Stimulated activated naive CD8-positive, alpha-beta T cell treated with anti-CD3 and anti-CD28 coated beads, Interleukin-15, amount 100 ng/mL, for 72 hours (primary cell): ENCODE measurements at regions not wholly inside any gene's neighbourhood (a gene's known extent, or its start where the extent isn't known, plus 50 kb on each side); places are given as distances from the start of the nearest gene placed in this dataset.

Source experiments
- ATAC-seq: fragments of 150-1000 bp; cut with Tn5 transposase; 2 replicates; pipeline ENCODE4 v1.10.0; 2021; ENCODE audit warnings: mild to moderate bottlenecking, moderate library complexity
- DNase-seq, 2 donors: peaks; one replicate each; pipeline ENCODE4 v3.0.0; 2021 to 2022
- H3K27ac Mint-ChIP-seq, 2 donors: one replicate each; pipeline ENCODE4 v1.8.0; 2022; ENCODE audit warnings: mild to moderate bottlenecking in 2 of 2, mixed read lengths in 2 of 2, moderate library complexity in 2 of 2
- H3K27me3 Mint-ChIP-seq: one replicate; pipeline ENCODE4 v1.8.0; 2022; ENCODE audit warnings: mixed read lengths
- H3K4me1 Mint-ChIP-seq: one replicate; pipeline ENCODE4 v1.8.0; 2022; ENCODE audit warnings: mild to moderate bottlenecking, mixed read lengths
- H3K4me3 Mint-ChIP-seq, 2 donors: one replicate each; pipeline ENCODE4 v1.8.0; 2022; ENCODE audit warnings: mild to moderate bottlenecking in 2 of 2, mixed read lengths in 2 of 2, moderate library complexity in 1 of 2
- H3K9me3 Mint-ChIP-seq, 2 donors: one replicate each; pipeline ENCODE4 v1.8.0; 2022; ENCODE audit warnings: mixed read lengths in 2 of 2

- Mint-ChIP-seq H3K4me1 (peaks cover 55% of the 10 kb centered on the region), H3K27me3 (no peaks in the 10 kb centered on the region), H3K4me3 (peak overlapping the region in 1 of 2 donors; percentile 28), H3K27ac (peak overlapping the region in 1 of 2 donors; percentile 14), H3K9me3 (no peaks in the 10 kb centered on the region)
- DNase-seq (no peak), ATAC-seq (no peak)
Measured at GRCh38 chr15:99475754-99476412, 89.9 kb upstream of the MEF2A start.

- H3K27ac Mint-ChIP-seq, result peak overlapping the region in 1 of 2 donors; percentile 14
- peaks cover 55% of the 10 kb centered on the region for H3K4me1 Mint-ChIP-seq
- DNase-seq (no peak), ATAC-seq (peak; percentile 61)
- H3K9me3 Mint-ChIP-seq, result no peaks in the 10 kb centered on the region
- H3K27me3 Mint-ChIP-seq, result no peaks in the 10 kb centered on the region
- H3K4me3 Mint-ChIP-seq, result peak overlapping the region; percentile 28 to 60
Measured at GRCh38 chr15:99476413-99477222, 89.2 kb upstream of the MEF2A start.

DNA sequence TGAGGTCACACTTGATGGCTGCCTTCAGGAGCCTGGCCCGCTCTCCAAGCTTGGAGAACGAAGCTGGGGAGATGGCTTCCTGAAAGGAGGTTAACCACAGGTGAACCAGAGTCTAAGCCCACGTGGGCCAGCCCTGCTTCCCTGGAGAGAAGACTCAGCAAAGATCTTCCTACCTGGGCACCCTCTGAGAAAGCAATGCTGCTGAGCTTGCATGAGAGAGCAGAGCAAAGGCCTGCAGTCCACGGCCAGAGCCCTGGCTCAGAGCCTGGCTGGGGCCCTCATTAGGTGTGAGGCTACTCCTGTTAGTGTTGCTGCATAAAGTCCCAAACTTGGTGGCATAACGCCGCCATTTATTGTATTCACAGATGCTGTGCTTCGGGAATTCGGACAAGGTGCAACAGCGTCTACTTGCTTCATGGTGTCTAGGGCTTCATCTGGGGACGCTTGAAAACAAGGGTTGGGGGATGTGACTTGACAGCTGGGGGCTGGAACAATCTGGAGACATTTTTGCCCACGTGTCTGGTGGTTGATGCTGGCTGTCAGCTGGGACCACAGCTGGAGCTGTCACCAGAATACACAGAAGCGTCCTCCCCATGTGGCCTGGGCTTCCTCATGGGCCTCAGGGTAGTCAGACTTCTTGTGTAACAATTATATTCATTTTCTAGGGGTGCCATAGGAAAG, 87.9 kb upstream of the MEF2A start:
- H3K4me3 Mint-ChIP-seq, result no peak overlapping the region
- H3K9me3 Mint-ChIP-seq, result no peaks in the 10 kb centered on the region
- H3K27me3 Mint-ChIP-seq, result no peaks in the 10 kb centered on the region
- ATAC-seq, result no peak
- H3K27ac Mint-ChIP-seq, result no peak overlapping the region
- DNase-seq, result no peak
- peaks cover 61% of the 10 kb centered on the region for H3K4me1 Mint-ChIP-seq

DNA sequence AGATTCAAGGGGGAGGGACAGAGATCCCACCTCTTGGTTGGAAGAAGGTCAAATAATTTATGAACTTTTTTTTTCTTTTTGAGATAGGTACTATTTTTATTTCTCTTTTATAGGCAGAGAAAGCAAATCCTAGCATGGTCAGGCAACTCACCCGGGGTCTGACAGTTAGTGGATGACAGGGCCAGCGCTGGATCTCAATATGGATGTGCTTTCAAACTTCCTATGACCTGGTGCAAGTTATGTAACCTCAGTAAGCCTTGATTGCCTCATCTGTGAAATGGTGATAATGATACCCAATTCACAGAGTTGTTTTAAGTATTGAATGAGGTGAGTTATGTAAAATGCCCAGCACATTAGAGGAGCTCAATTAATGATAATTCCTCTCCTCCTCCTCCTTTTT, 86.8 kb upstream of the MEF2A start:
- DNase-seq (no peak), ATAC-seq (no peak)
- Mint-ChIP-seq H3K27me3 (no peaks in the 10 kb centered on the region), H3K4me1 (peaks cover 52% of the 10 kb centered on the region), H3K9me3 (no peaks in the 10 kb centered on the region), H3K4me3 (no peak overlapping the region), H3K27ac (no peak overlapping the region)

- Mint-ChIP-seq H3K4me1 (peaks cover 44% of the 10 kb centered on the region), H3K4me3 (no peak overlapping the region), H3K27ac (no peak overlapping the region), H3K27me3 (no peaks in the 10 kb centered on the region), H3K9me3 (no peaks in the 10 kb centered on the region)
- ATAC-seq (no peak), DNase-seq (no peak)
Measured at GRCh38 chr15:99480016-99480810, 85.6 kb upstream of the MEF2A start.

GRCh38 chr15:99481113-99481950, 84.5 kb upstream of the MEF2A start:
- Mint-ChIP-seq H3K4me3 (no peak overlapping the region), H3K27me3 (no peaks in the 10 kb centered on the region), H3K9me3 (no peaks in the 10 kb centered on the region), H3K27ac (no peak overlapping the region), H3K4me1 (peaks cover 48% of the 10 kb centered on the region)
- ATAC-seq (no peak), DNase-seq (no peak)

DNA sequence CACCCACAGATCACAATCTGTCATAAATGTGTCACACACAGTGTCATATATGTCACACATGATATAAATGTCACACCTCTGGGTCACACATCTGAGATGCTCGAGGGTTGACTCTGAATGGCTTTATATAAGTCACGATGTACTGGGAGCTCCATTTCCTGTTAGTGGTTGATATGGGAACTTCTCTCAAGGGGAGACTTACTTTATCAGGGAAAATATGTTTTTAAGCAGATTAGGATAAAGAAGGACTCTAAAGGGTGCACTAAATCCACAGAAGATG, 83.9 kb upstream of the MEF2A start:
- Mint-ChIP-seq H3K27ac (no peak overlapping the region), H3K4me3 (no peak overlapping the region), H3K27me3 (no peaks in the 10 kb centered on the region), H3K9me3 (no peaks in the 10 kb centered on the region), H3K4me1 (peaks cover 47% of the 10 kb centered on the region)
- ATAC-seq (peak; percentile 70), DNase-seq (no peak)

DNA sequence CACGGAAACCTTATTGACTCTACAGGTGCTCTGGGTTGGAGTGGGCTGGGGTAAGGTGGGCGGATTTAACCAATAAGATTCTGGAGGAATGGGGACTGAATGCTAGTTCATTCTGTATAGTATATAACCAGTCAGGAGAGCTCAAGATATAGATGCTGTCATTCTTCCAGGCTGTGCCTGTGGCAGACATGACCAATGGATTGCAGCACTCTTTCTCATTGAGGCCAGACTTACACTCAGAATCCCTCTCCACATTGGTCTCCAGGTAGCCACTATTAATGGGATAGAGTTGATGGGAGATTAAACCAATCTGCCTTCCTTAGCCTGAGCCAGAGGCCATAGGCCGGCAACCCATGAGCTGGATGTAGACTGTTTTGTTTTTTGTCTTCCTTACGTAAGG, 82.8 kb upstream of the MEF2A start:
- Mint-ChIP-seq H3K9me3 (no peaks in the 10 kb centered on the region), H3K4me1 (peaks cover 43% of the 10 kb centered on the region), H3K27me3 (no peaks in the 10 kb centered on the region), H3K4me3 (no peak overlapping the region), H3K27ac (no peak overlapping the region)
- DNase-seq (no peak), ATAC-seq (no peak)

DNA sequence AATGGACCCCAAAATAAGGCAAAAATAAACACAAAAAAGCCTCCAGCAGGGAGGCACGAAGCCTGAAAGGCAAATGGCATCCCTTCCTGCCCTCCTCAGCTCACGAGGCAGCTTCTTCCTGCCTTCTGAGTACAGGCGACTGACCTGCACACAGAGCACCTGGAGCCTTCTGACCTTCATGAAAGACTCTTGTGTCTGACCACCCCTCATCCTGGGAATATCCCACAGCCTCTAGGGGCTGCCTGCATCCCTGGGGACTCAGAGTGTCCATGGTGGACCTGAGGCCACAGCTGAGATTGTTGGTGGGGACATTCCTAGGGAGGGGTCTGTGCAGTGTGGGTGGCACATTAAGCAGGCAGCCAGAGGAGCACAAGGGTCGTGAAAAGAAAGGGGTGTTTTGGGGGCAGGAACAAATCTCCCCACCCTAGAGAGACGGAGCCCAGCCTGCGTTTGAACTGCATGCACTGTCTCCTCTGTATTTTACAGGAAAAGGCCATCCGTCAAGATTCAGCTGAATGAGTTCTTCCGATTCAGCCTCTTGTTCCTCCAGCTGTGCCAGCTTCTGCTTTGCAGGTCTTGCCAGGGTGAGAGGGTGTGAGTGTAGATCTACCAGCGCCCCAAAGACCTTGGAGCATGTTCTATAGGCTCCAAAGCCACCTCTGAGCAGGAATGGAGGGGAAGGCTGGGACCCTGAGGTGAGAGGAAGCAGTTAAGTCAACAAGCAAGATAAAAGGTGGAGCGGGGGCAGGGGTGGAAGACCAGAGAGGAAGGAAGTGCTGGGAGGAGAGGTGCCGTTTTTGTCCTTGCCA, 80.4 kb upstream of the MEF2A start:
- ATAC-seq (peak; percentile 18), DNase-seq (no peak)
- Mint-ChIP-seq H3K27me3 (no peaks in the 10 kb centered on the region), H3K4me3 (peak overlapping the region; percentile 51 to 52), H3K27ac (peak overlapping the region; percentile 4 to 86), H3K4me1 (peaks cover 40% of the 10 kb centered on the region), H3K9me3 (no peaks in the 10 kb centered on the region)

DNA sequence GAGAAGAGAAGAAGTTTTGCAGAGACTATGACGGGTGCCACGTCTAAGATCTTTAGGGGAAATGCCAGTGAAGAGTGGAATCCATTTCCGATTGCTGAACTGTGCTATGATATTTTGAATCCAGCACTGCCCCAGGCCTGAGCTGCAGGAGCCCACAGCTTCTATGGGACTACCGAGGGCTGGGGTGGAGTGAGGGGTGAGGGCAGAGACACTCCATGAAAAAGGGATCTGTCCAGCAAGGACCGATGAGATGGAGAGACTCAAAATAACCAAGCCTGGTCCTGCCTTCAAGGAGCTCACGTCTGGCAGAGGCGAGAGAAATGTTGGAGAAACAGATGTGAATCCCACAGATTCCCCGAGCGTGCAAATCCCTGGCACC, 79.8 kb upstream of the MEF2A start:
- H3K4me1 Mint-ChIP-seq, result peaks cover 40% of the 10 kb centered on the region
- H3K9me3 Mint-ChIP-seq, result no peaks in the 10 kb centered on the region
- peak overlapping the region; percentile 4 to 86 for H3K27ac Mint-ChIP-seq
- DNase-seq, result no peak
- H3K27me3 Mint-ChIP-seq, result no peaks in the 10 kb centered on the region
- peak overlapping the region; percentile 51 to 52 for H3K4me3 Mint-ChIP-seq
- peak; percentile 13 for ATAC-seq

GRCh38 chr15:99486371-99487336, 79.1 kb upstream of the MEF2A start:
- no peak for DNase-seq
- Mint-ChIP-seq H3K27ac (peak overlapping the region in 1 of 2 donors; percentile 62), H3K27me3 (no peaks in the 10 kb centered on the region), H3K4me1 (peaks cover 40% of the 10 kb centered on the region), H3K4me3 (peak overlapping the region; percentile 51 to 52), H3K9me3 (no peaks in the 10 kb centered on the region)
- ATAC-seq, result peak; percentile 59

- H3K27me3 Mint-ChIP-seq, result no peaks in the 10 kb centered on the region
- H3K27ac Mint-ChIP-seq, result peak overlapping the region in 1 of 2 donors; percentile 62
Measured at GRCh38 chr15:99487337-99487730, 78.5 kb upstream of the MEF2A start.

GRCh38 chr15:99492275-99492674, 73.5 kb upstream of the MEF2A start:
- no peak for DNase-seq
- no peak for ATAC-seq
- Mint-ChIP-seq H3K4me1 (peaks cover 19% of the 10 kb centered on the region), H3K9me3 (no peaks in the 10 kb centered on the region), H3K27ac (no peak overlapping the region), H3K4me3 (no peak overlapping the region), H3K27me3 (no peaks in the 10 kb centered on the region)

More at GRCh38 chr15:99487337-99487730, 78.5 kb upstream of the MEF2A start:
- ATAC-seq (no peak), DNase-seq (no peak)
- Mint-ChIP-seq H3K4me1 (peaks cover 34% of the 10 kb centered on the region), H3K4me3 (peak overlapping the region; percentile 51 to 52), H3K9me3 (no peaks in the 10 kb centered on the region)
